HUDEP-2 (cell line): ENCODE measurements at regions not wholly inside any gene's neighbourhood (a gene's known extent, or its start where the extent isn't known, plus 50 kb on each side); places are given as distances from the start of the nearest gene placed in this dataset.
"Not testable (repeated sequence)": the region's sequence is repeated elsewhere in the genome, so short reads cannot be mapped to it uniquely, and the experiment has no call there.

ENCODE experiments used
- DNase-seq, 76 experiments: peaks; one replicate each; lab custom pipeline; 2025; ENCODE audit not compliant: unreplicated experiment in 76 of 76; lab: John Stamatoyannopoulos, UW

DNA sequence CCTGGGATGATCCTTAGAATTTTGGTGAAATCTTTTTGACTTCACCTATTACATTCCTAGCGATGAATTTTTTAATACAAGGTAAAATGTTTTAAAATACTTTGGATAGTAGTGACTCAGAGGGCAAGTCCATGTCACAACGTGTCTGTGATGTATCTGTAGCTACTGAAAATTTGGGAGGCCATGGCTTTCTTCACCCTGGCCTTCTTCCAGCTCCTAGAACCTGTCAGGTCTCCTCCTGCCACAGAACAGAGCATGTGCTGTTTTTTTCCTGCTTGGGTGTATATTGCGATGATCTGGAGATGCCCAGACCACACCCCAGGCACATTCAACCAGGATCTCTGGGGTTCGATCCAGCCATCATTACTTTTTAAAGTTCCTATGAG, 194.4 kb downstream of the BTBD3 start:
- no peak for DNase-seq

DNA sequence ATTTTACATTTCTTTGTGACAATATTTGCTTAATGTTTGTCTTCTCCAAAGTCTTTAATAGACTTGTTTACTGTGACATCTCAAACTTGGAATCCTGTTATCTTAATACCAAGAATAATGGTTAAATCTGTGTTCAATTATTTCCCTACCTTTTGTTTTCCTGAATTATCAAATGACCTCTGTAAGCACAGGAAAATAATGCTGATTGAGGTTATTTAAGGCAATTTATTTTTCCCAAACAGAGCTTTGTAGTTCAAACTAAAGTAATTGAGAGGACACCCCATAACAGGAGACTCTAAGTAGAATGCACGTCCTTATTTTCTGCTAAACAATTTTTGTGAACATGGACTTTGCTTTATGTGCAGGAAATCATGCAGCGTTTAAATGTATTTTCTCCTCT, 195.0 kb downstream of the BTBD3 start:
- no peak for DNase-seq

DNA sequence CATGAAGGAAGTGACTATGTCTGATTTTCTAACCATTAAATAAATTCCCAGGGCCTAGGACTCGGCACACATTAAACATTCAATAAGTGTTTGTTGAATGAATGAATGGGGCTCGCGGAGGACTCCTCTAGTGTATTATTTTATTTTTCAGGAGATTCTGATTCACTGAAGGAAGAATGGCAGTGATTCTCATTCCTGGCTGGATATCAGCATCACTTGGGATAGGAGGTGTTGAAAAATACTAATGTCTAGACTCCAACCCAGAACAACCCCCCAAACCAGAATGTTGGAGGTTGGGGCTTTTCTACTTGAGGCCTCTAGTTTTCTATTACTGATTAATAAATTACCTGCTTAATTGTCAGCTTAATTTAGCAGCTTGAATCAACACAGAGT, 195.4 kb downstream of the BTBD3 start:
- DNase-seq = no peak

GRCh38 chr20:12113468-12114371, 196.0 kb downstream of the BTBD3 start:
- DNase-seq = no peak

DNA sequence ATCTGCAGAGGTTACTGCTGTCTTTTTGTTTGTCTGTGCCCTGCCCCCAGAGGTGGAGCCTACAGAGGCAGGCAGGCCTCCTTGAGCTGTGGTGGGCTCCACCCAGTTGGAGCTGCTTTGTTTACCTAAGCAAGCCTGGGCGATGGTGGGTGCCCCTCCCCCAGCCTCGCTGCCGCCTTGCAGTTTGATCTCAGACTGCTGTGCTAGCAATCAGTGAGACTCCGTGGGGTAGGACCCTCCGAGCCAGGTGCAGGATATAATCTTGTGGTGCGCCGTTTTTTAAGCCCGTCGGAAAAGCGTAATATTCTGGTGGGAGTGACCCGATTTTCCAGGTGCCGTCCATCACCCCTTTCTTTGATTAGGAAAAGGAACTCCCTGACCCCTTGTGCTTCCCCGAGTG, 211.4 kb downstream of the BTBD3 start:
- DNase-seq = not testable (repeated sequence)

- not testable (repeated sequence) for DNase-seq
Observed at GRCh38 chr20:12129532-12129931, 211.8 kb downstream of the BTBD3 start.

GRCh38 chr20:12130781-12131180, 213.1 kb downstream of the BTBD3 start:
- DNase-seq = no peak

DNA sequence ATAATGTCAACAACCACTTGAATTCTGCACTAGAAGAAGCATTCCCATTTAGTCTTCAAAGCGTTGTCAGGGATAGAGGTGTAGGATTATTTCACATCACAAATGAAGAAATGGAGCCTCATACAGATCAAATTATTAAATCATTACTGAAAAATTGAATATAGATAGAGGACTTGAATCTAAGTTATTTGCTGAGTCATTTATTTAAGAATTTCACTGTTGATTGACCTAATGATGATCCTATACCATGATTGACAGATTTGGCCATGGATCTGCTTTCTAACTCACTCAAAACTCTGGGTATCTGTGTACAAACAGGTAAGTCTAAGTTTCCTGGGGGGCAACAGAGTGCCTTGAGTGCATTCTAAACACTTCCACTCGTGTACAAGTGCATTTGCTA, 215.9 kb downstream of the BTBD3 start:
- no peak for DNase-seq

- DNase-seq = not testable (repeated sequence)
Observed at GRCh38 chr20:12145951-12146350, 228.3 kb downstream of the BTBD3 start.

DNA sequence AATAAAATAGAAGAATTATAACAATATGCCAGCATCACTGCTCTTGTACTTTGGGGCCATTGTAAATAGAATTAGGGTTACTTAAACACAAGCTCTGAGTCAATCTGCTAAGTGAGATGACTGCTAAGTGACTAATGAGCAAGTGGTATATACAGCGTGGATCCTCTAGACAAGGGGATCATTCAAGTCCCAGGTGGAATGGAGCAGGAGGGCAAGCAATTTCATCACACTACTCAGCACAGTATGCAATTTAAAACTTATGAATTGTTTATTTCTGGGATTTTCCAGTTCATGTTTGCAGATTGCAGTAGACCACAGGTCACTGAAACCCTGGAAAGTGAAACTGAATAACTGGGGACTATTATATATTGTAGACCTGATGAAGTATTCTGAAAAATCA, 235.3 kb downstream of the BTBD3 start:
- DNase-seq = no peak

DNA sequence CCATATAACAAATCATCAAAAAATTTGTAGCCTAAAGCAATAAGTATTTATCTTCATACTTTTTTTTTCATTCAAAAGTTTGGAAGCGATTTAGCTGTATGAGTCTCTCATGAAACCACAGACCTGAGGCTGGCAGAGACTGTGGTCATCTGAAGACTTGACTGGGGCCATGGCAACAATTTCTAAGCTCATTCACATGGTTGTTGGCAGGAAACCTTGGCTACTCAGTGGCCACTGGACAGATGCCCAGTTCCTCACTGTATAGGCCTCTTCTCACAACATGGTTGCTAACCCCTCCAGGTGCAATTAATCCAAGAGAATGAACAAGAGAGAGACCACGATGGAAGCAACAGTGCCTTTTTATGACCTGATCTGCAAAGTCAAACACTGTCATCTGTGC, 235.9 kb downstream of the BTBD3 start:
- no peak for DNase-seq

DNA sequence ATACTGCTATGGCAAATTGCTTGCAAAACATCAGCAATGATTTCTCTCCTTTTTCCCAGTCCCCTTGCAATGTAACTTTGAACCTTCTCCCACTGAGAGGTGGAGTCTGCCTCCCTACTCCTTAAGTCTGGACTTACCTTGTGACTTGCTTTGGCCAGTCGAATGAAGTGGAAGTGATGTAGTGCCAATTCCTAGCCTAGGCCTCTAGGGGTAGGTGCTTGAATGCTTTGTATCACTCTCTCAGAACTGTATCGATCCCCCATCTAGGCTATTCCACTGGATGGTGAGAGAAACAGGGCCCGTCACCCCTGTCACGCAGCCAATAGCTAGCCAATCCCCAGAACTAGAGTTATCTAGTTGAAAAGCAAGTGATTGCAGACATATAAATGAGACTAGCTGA, 238.6 kb downstream of the BTBD3 start:
- no peak for DNase-seq

GRCh38 chr20:12159261-12159660, 241.6 kb downstream of the BTBD3 start:
- DNase-seq = no peak

DNA sequence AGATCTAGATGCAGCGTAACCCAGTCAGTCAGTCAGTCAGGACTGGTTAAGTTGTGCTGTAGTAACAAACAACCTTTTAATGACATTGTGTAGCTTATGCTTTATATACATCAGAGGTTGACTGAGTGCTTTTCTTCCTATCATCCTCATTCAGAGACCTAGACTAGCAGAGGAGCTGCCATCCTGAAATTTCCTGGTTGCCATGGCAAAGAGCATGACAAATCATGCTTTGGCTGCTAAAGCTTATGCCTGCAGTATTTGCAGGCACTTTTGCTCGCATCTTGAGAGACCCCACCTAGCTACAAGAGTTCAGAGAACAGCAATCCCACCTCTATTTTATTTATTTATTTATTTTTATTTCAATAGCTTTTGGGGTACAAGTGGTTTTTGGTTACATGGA, 244.0 kb downstream of the BTBD3 start:
- DNase-seq = no peak

DNA sequence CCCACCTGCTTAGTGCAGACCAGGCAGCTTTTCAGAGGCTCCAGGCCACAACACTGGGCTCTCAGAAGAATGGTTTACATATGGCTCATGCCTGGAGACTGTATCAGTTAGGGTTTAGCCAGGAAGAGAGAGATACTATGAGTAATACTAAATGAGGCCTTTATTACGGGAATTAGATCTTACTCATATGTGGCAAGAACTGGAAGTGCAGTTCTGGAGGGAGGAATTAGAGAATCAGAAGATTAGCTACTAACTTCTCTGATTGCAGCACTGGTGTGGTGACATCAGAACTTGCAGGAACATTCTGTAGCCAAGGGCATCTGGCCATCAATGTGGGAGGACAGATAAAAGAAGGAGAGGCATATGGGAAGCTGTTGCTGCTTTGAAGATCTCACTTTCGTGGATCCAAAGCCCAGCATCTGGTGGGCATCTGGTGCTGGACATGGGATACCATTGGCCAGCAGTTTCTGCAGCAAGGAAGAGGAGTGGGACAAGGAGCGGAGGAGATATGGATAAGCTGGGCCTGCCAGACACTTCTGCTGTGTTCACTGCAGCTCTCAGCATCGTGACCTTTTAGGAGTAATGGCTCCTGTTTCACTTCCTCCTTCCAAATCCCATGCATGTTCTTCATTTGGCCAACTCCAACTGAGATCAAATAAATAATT, 248.5 kb downstream of the BTBD3 start:
- DNase-seq = no peak

GRCh38 chr20:12170406-12170805, 252.7 kb downstream of the BTBD3 start:
- no peak for DNase-seq

DNA sequence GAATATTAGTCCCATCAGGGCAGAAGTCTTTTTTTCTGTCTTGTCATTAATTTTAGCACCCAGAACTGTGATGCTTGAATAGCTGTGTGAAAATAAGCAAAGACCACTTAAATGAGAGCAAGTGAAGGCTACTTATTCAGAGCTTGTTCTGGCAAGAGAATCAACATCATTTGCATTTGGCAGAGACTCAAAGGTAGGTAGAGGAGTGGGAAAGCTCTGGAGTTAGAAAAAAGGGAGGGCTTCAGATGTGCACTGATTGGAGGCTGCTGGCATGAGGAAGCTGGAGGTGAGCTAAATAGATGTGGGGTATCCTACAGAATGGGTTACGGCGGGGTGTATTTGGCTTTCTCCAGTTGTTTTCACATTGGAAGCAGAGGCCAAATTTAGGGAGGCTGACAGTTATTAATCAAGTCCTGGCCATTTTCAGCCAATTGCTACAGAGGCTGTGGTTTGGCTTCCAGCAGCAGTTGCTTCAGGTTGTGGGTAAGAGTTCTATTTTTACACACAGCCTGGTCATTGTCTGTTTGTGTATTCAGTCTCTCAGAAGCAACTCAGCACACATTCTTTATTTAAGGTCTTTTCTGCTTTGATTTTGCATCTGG, 254.3 kb downstream of the BTBD3 start:
- DNase-seq = no peak

DNA sequence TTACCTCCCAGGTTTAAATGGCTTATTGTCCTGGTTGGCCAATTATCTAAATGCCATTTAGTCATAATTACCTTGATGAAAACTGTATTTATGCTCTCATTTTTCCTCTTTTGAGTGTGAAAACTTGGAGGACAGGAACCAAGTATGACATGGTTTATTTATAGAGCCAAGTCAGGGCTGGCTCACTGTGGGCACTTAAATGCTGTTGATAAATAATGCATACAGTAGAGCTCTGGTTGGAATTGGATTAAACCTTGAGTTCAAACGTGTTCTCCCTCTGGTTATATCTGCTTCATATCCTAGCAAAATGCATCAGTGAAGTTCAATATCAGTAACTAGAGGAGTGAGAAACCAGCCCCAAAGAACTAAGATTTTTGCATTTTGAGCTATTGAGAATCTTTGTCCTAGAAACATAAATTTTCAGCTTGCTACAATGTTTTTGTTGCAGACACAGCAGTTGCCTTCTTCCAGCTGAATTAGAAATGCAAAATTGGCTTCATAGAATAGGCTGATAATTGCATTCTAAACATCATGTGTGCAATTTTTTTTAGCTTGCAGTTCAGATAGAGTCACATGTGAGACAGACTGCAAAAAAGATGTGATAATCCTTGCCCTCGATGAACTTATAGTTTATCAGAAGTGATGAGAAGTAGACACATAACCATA, 255.8 kb downstream of the BTBD3 start:
- no peak for DNase-seq

- DNase-seq = no peak
Observed at GRCh38 chr20:12175538-12175937, 257.8 kb downstream of the BTBD3 start.

GRCh38 chr20:12177657-12178293, 260.1 kb downstream of the BTBD3 start:
- DNase-seq = no peak

DNA sequence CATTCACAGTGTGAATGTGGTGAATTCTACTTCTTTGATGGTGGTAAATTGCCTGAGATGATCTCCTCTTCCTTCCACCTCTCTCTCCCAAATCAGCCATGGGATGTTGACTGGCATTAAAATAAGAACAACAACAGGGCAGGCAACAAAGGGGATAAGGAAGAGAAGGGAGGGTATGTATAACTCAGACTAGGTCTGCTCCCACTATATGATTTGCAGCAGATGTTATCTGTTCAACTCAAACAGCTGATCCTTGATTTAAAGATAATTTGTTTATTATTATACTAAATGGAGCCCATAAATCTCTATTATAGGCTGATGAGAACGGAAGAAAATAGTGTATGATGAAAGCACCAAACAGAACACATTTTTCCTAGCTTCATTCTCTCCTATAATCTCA, 262.0 kb downstream of the BTBD3 start:
- DNase-seq = no peak
